ENCODE measurements at regions not wholly inside any gene's neighbourhood (a gene's known extent, or its start where the extent isn't known, plus 50 kb on each side); places are given as distances from the start of the nearest gene placed in this dataset.

DNA sequence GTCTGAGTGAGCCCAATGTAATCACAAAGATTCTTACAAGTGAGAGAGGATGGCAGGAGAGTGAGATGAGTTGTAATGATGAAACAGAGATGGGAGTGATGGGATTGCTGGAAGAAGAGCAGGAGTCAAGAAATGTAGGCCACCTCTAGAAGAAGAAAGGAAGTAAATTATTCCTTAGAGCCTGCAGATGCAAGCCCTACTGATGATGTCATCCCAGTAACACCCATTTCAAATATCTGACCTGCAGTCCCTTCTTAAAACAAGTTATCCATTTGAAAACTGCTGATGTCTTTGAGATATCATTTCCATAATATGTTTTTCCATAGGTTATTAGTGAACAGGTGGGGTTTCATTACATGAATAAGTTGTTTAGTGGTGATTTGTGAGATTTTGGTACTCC lies 888.0 kb upstream of the SLC39A10 start:
- H3K27ac ChIP-seq: no peak overlapping the region
- H3K9me3 ChIP-seq: peaks cover 0 to 7% of the 10 kb centered on the region in 2 donors
- DNase-seq (no peak), ATAC-seq (no peak)
- no peaks in the 10 kb centered on the region for H3K27me3 ChIP-seq
- H3K4me1 ChIP-seq: no peaks in the 10 kb centered on the region
- intact Hi-C loops (cut with DNase I): no loop called here
- TF ChIP-seq, protein P1, sequence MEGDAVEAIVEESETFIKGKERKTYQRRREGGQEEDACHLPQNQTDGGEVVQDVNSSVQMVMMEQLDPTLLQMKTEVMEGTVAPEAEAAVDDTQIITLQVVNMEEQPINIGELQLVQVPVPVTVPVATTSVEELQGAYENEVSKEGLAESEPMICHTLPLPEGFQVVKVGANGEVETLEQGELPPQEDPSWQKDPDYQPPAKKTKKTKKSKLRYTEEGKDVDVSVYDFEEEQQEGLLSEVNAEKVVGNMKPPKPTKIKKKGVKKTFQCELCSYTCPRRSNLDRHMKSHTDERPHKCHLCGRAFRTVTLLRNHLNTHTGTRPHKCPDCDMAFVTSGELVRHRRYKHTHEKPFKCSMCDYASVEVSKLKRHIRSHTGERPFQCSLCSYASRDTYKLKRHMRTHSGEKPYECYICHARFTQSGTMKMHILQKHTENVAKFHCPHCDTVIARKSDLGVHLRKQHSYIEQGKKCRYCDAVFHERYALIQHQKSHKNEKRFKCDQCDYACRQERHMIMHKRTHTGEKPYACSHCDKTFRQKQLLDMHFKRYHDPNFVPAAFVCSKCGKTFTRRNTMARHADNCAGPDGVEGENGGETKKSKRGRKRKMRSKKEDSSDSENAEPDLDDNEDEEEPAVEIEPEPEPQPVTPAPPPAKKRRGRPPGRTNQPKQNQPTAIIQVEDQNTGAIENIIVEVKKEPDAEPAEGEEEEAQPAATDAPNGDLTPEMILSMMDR (IDR thresholded peaks at IDR 0.05): no peak
- H3K36me3 ChIP-seq: no peaks in the 10 kb centered on the region
- no peak overlapping the region for H3K4me3 ChIP-seq

DNA sequence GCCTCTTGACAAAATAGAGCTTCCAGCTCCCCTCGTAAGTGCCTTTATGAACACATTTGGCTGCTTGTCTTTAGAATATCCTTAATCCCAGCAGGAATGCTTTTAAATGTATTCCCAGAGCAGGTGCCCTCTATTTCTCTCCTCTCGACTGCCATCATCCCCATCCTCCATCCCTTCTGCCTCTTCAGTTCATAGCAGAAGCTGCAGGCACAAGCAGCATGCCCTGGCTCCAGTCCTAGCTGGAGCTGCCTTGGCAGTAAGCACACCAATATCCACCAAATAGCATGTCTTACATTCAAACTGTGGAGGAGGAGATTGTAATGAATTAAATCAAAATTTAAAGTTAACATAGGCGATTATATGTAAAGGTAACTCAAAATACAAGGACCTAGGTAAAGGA lies 891.3 kb upstream of the SLC39A10 start:
- Histone ChIP-seq H3K9me3 (no peaks in the 10 kb centered on the region), H3K36me3 (no peaks in the 10 kb centered on the region), H3K27me3 (no peaks in the 10 kb centered on the region), H3K4me1 (no peaks in the 10 kb centered on the region), H3K4me3 (no peak overlapping the region), H3K27ac (no peak overlapping the region)
- intact Hi-C loops (cut with DNase I): no loop called here
- DNase-seq (no peak), ATAC-seq (no peak)
- TF ChIP-seq, protein P1 (IDR thresholded peaks at IDR 0.05): no peak

DNA sequence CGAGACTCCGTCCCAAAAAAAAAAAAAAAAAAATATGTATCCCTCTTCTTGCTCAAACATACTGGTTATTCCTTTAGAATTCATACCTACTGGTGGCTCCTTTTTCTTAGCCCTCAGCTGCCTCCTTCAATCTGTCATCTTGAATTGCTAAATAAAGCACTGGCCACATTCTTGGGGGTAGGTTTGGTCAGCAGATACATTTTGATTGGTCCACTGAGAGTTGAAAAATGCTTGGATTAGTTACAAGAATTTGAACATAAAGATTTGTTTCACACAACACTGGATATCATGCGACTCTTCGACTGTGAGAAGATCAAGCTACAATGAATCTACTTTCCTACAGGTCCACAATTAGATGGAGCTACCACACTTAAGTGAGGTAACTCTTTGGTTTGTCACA lies 906.1 kb upstream of the SLC39A10 start:
- no peaks in the 10 kb centered on the region for H3K4me1 ChIP-seq
- H3K27ac ChIP-seq: no peak overlapping the region
- no peaks in the 10 kb centered on the region for H3K36me3 ChIP-seq
- intact Hi-C loops (cut with DNase I): no loop called here
- no peak for ATAC-seq
- H3K27me3 ChIP-seq: no peaks in the 10 kb centered on the region
- H3K9me3 ChIP-seq: no peaks in the 10 kb centered on the region
- H3K4me3 ChIP-seq: no peak overlapping the region
- no peak for DNase-seq
- TF ChIP-seq, protein P1 (IDR thresholded peaks at IDR 0.05): no peak

- ATAC-seq: no peak
- Histone ChIP-seq H3K27me3 (no peaks in the 10 kb centered on the region), H3K36me3 (no peaks in the 10 kb centered on the region), H3K4me1 (no peaks in the 10 kb centered on the region), H3K4me3 (no peak overlapping the region), H3K9me3 (no peaks in the 10 kb centered on the region), H3K27ac (no peak overlapping the region)
- no peak for DNase-seq
- intact Hi-C loops (cut with DNase I): no loop called here
- TF ChIP-seq, protein P1 (IDR thresholded peaks at IDR 0.05): no peak
Observed at GRCh38 chr2:194745557-194746146, 911.4 kb upstream of the SLC39A10 start.

DNA sequence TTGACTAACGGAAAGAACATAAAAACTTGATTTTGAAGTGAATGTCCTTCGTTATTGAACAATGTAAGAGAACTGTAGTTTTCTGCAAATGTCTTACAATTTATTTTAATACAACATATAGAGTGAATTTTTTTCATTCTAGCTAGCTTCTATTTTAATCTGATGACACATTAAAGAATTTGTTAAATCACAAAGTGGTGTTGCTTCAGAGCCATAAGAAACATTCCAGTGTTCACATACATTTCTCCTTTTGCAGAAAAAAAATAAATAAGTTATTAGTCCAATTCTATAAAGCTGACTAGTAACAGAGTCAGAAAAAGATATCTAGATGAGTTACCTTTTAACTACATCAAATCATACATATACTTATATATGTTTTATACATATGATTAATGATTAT lies 914.3 kb upstream of the SLC39A10 start:
- TF ChIP-seq, protein P1 (IDR thresholded peaks at IDR 0.05): no peak
- H3K36me3 ChIP-seq: no peaks in the 10 kb centered on the region

More for the DNA sequence above, 914.3 kb upstream of the SLC39A10 start:
- H3K27me3 ChIP-seq: no peaks in the 10 kb centered on the region
- DNase-seq (no peak), ATAC-seq (no peak)
- no peaks in the 10 kb centered on the region for H3K4me1 ChIP-seq
- intact Hi-C loops (cut with DNase I): no loop called here
- no peak overlapping the region for H3K27ac ChIP-seq
- no peaks in the 10 kb centered on the region for H3K9me3 ChIP-seq
- no peak overlapping the region for H3K4me3 ChIP-seq

Data from left lung (tissue), 4 donors.